IMR-90 (cell line): ENCODE measurements at regions not wholly inside any gene's neighbourhood (a gene's known extent, or its start where the extent isn't known, plus 50 kb on each side); places are given as distances from the start of the nearest gene placed in this dataset.

Experiments used
- ATAC-seq: fragments of 200-7000 bp; cut with Tn5 transposase; 2 replicates; pipeline ENCODE4 v1.9.1; 2020; ENCODE audit warnings: low read depth, mild to moderate bottlenecking, moderate library complexity
- BruUV-seq: library from RNA; stranded (reverse); fragments of 400-500 nt; replicated peaks from 2 replicates; lab custom pipeline; 2021; lab: Mats Ljungman, UMichigan
- CTCF ChIA-PET: fragments of 300-600 bp; formaldehyde crosslinking; extraction: SDS; loops from one replicate; lab custom pipeline; 2021; ENCODE audit warnings: antibody characterized with exemption; lab: Yijun Ruan, JAX
- POLR2A ChIA-PET: fragments of 300-600 bp; sonication (Branson Sonifier 250); formaldehyde crosslinking; loops from one replicate; lab custom pipeline; 2022; ENCODE audit warnings: antibody characterized with exemption; ENCODE audit not compliant: unreplicated experiment; lab: Charles Lee
- DNase-seq: peaks from one replicate; pipeline ENCODE4 v3.0.0; 2013
- H2AFZ ChIP-seq: replicated peaks from 2 replicates; pipeline ENCODE3; 2013; ENCODE audit warnings: low read length, mild to moderate bottlenecking; ENCODE audit not compliant: poor library complexity
- H2AK5ac ChIP-seq: 2 replicates; pipeline ENCODE4 v1.6.1; 2013; ENCODE audit warnings: low read depth, low read length, inconsistent platforms
- H2AK9ac ChIP-seq: replicated peaks from 2 replicates; pipeline ENCODE3; 2013; ENCODE audit warnings: mild to moderate bottlenecking, low read depth, low read length, moderate library complexity; ENCODE audit not compliant: poor library complexity
- H2BK120ac ChIP-seq: 2 replicates; pipeline ENCODE4 v1.6.1; 2013; ENCODE audit warnings: low read depth, low read length, inconsistent platforms
- H2BK15ac ChIP-seq: 3 replicates; pipeline ENCODE4 v1.6.1; 2013; ENCODE audit warnings: low read depth, low read length, inconsistent platforms
- H2BK20ac ChIP-seq: 2 replicates; pipeline ENCODE4 v1.6.1; 2013; ENCODE audit warnings: low read depth, mild to moderate bottlenecking, inconsistent platforms, low read length, moderate library complexity
- H2BK5ac ChIP-seq: 2 replicates; pipeline ENCODE4 v1.6.1; 2013; ENCODE audit warnings: mild to moderate bottlenecking, low read depth, low read length, inconsistent platforms; ENCODE audit not compliant: poor library complexity, severe bottlenecking
- H3K14ac ChIP-seq: replicated peaks from 2 replicates; pipeline ENCODE4 v1.6.1; 2013; ENCODE audit warnings: low read depth, low read length, inconsistent platforms
- H3K18ac ChIP-seq: 2 replicates; pipeline ENCODE4 v1.6.1; 2013; ENCODE audit warnings: low read depth, low read length, control low read depth
- H3K23ac ChIP-seq: 2 replicates; pipeline ENCODE4 v1.6.1; 2013; ENCODE audit warnings: low read depth, low read length, inconsistent platforms
- H3K27ac ChIP-seq: 2 replicates; pipeline ENCODE4 v1.5.1; 2013; ENCODE audit warnings: mild to moderate bottlenecking, control low read depth, low read length; ENCODE audit not compliant: insufficient read depth
- H3K27me3 ChIP-seq: 2 replicates; pipeline ENCODE4 v1.6.1; 2013; ENCODE audit warnings: low read length; ENCODE audit not compliant: control insufficient read depth, insufficient read depth
- H3K36me3 ChIP-seq: 2 replicates; pipeline ENCODE4 v1.6.1; 2013; ENCODE audit warnings: low read length, mixed read lengths; ENCODE audit not compliant: control insufficient read depth, insufficient read depth
- H3K4ac ChIP-seq: 2 replicates; pipeline ENCODE4 v1.6.1; 2013; ENCODE audit warnings: low read depth, low read length, inconsistent platforms
- H3K4me1 ChIP-seq: 2 replicates; pipeline ENCODE4 v1.6.1; 2013; ENCODE audit warnings: low read length, mixed read lengths; ENCODE audit not compliant: control insufficient read depth, insufficient read depth
- H3K4me2 ChIP-seq: 2 replicates; pipeline ENCODE4 v1.6.1; 2013; ENCODE audit warnings: low read depth, mild to moderate bottlenecking, control low read depth, low read length, moderate library complexity
- H3K4me3 ChIP-seq: 2 replicates; pipeline ENCODE4 v1.5.1; 2013; ENCODE audit warnings: low read depth, mild to moderate bottlenecking, control low read depth, low read length, moderate library complexity; ENCODE audit not compliant: insufficient read depth
- H3K56ac ChIP-seq: 2 replicates; pipeline ENCODE4 v1.6.1; 2013; ENCODE audit warnings: low read length, inconsistent platforms; ENCODE audit not compliant: insufficient read depth; ENCODE audit errors: extremely low read depth
- H3K79me1 ChIP-seq, 2 experiments: 2 replicates each; pipeline ENCODE4 v1.6.1; 2013; ENCODE audit warnings: low read length in 2 of 2, inconsistent platforms in 1 of 2, low read depth in 1 of 2
- H3K9ac ChIP-seq: 2 replicates; pipeline ENCODE4 v1.6.1; 2013; ENCODE audit warnings: low read depth, low read length, control low read depth
- H3K9me1 ChIP-seq: 2 replicates; pipeline ENCODE4 v1.6.1; 2013; ENCODE audit warnings: low read length, inconsistent platforms; ENCODE audit not compliant: insufficient read depth
- H3K9me3 ChIP-seq: 2 replicates; pipeline ENCODE4 v1.6.1; 2013; ENCODE audit warnings: low read length; ENCODE audit not compliant: control insufficient read depth, insufficient read depth
- H4K20me1 ChIP-seq: 2 replicates; pipeline ENCODE4 v1.6.1; 2013; ENCODE audit warnings: low read length, inconsistent platforms; ENCODE audit not compliant: insufficient read depth
- H4K5ac ChIP-seq: 2 replicates; pipeline ENCODE4 v1.6.1; 2013; ENCODE audit warnings: mild to moderate bottlenecking, low read depth, low read length, control low read depth
- H4K8ac ChIP-seq, 2 experiments: 2 replicates each; pipeline ENCODE4 v1.6.1; 2013; ENCODE audit warnings: low read depth in 2 of 2, low read length in 2 of 2, control low read depth in 1 of 2, inconsistent platforms in 1 of 2
- H4K91ac ChIP-seq: 2 replicates; pipeline ENCODE4 v1.6.1; 2013; ENCODE audit warnings: low read depth, low read length, inconsistent platforms; ENCODE audit not compliant: insufficient read depth
- BHLHE40 ChIP-seq: fragments of 150-350 bp; IDR thresholded peaks from 2 replicates; pipeline ENCODE4 v1.6.1; 2016; ENCODE audit warnings: mild to moderate bottlenecking, low read depth, low read length
- CHD1 ChIP-seq: IDR thresholded peaks from 2 replicates; pipeline ENCODE4 v1.6.1; 2012; ENCODE audit warnings: low read depth, low read length, improper control_type of control experiment
- MXI1 ChIP-seq: IDR thresholded peaks from 2 replicates; pipeline ENCODE4 v1.6.1; 2012; ENCODE audit warnings: low read depth, mild to moderate bottlenecking, low read length, moderate library complexity, borderline replicate concordance
- NFE2L2 ChIP-seq: fragments of 150-350 bp; IDR thresholded peaks from 2 replicates; pipeline ENCODE4 v1.6.1; 2016; ENCODE audit warnings: low read depth, mild to moderate bottlenecking, low read length
- POLR2A ChIP-seq: IDR thresholded peaks from 2 replicates; pipeline ENCODE4 v1.6.1; 2012; ENCODE audit warnings: mild to moderate bottlenecking, low read depth, low read length
- RCOR1 ChIP-seq: IDR thresholded peaks from 2 replicates; pipeline ENCODE4 v1.6.1; 2012; ENCODE audit warnings: mild to moderate bottlenecking, low read length, improper control_type of control experiment; ENCODE audit not compliant: insufficient replicate concordance
- WGBS, 2 experiments: methylation state at CpG; one replicate each; pipeline versions ENCODE4 v1.1.5 to v1.1.7; 2013; ENCODE audit warnings: missing lambda C conversion rate in 2 of 2; ENCODE audit not compliant: insufficient read length in 1 of 2; ENCODE audit errors: extremely low coverage in 2 of 2; 5-methylcytosine and 5-hydroxymethylcytosine counted together
- dilution Hi-C: fragments of 300-500 bp; cut with HindIII; formaldehyde crosslinking; loops from one replicate; pipeline ENCODE4 v1.14.3; 2018; ENCODE audit warnings: low sequenced_read_pairs; ENCODE audit not compliant: unreplicated experiment
- in situ Hi-C: fragments of 300-500 bp; cut with MboI; formaldehyde crosslinking; loops from 3 replicates; pipeline ENCODE4 v1.14.3; 2019; ENCODE audit warnings: low sequenced_read_pairs, inconsistent platforms, mixed read lengths
- intact Hi-C: fragments of 100-400 bp; cut with micrococcal nuclease; formaldehyde crosslinking; loops from 2 replicates; pipeline ENCODE4 v1.10.0; 2022
- TF ChIP-seq, protein P1 (sequence below): fragments of 150-350 bp; IDR thresholded peaks from 2 replicates; pipeline ENCODE4 v1.6.1; 2017; ENCODE audit warnings: mild to moderate bottlenecking, antibody characterized with exemption, low read length, low read depth
- TF ChIP-seq, protein P2 (sequence below): conservative IDR thresholded peaks from 2 replicates; pipeline ENCODE4 v1.5.1; 2012; ENCODE audit warnings: mild to moderate bottlenecking, low read depth, low read length, improper control_type of control experiment

DNA sequence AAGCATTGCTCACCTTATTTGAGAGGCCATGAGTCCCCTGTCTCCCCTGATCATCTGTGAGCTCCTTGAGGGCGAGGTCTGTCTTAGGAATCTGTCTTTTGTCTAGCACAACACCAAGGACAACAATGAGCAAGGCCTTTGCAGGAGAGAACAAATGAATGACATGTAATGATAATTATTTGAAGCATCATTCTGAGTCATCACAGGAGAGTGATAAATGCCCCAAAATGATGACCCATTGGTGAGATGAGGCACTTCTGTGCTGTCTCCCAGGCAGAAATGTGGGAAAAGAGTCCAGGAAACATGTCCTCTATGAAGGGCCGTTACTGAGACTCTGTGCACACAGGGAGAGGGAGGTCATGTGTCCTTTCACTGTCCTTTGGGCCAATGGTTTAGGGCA is 105.2 kb upstream of the LRFN2 start:
- Histone ChIP-seq H2AK5ac (no peak overlapping the region), H3K4me3 (no peak overlapping the region), H2BK120ac (no peak overlapping the region), H2BK5ac (no peak overlapping the region), H3K4me1 (no peaks in the 10 kb centered on the region), H3K9ac (no peak overlapping the region), H3K23ac (no peak overlapping the region), H3K36me3 (no peaks in the 10 kb centered on the region), H3K9me3 (no peaks in the 10 kb centered on the region), H3K14ac (no peak overlapping the region), H3K9me1 (no peaks in the 10 kb centered on the region; the same call in 1 of the 2 replicates), H3K4ac (no peak overlapping the region), H2AFZ (no peak overlapping the region), H3K27ac (no peak overlapping the region), H3K56ac (no peak overlapping the region), H3K27me3 (no peaks in the 10 kb centered on the region), H3K4me2 (no peak overlapping the region), H4K8ac (no peak overlapping the region), H2BK20ac (no peak overlapping the region), H2BK15ac (no peak overlapping the region), H4K5ac (no peak overlapping the region), H2AK9ac (no peak overlapping the region), H3K79me1 (no peaks in the 10 kb centered on the region), H3K18ac (no peak overlapping the region), H4K20me1 (no peaks in the 10 kb centered on the region), H4K91ac (no peak overlapping the region)
- dilution Hi-C loops, result no loop called here
- POLR2A ChIA-PET, result no interaction called here
- in situ Hi-C loops, result no loop called here
- intact Hi-C loops, result no loop called here
- BruUV-seq, result no TSS peak
- ATAC-seq (no peak), DNase-seq (no peak)
- CTCF ChIA-PET, result no interaction called here
- WGBS, 2 experiments, result no CpG with 5 or more reads among the region's 2 CpGs
- no peak for TF ChIP-seq MXI1
- no peak for TF ChIP-seq BHLHE40
- TF ChIP-seq NFE2L2, result no peak
- TF ChIP-seq CHD1, result no peak
- TF ChIP-seq, protein P1, sequence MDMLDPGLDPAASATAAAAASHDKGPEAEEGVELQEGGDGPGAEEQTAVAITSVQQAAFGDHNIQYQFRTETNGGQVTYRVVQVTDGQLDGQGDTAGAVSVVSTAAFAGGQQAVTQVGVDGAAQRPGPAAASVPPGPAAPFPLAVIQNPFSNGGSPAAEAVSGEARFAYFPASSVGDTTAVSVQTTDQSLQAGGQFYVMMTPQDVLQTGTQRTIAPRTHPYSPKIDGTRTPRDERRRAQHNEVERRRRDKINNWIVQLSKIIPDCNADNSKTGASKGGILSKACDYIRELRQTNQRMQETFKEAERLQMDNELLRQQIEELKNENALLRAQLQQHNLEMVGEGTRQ, result no peak
- TF ChIP-seq RCOR1, result no peak
- no peak for TF ChIP-seq POLR2A
- TF ChIP-seq, protein P2, sequence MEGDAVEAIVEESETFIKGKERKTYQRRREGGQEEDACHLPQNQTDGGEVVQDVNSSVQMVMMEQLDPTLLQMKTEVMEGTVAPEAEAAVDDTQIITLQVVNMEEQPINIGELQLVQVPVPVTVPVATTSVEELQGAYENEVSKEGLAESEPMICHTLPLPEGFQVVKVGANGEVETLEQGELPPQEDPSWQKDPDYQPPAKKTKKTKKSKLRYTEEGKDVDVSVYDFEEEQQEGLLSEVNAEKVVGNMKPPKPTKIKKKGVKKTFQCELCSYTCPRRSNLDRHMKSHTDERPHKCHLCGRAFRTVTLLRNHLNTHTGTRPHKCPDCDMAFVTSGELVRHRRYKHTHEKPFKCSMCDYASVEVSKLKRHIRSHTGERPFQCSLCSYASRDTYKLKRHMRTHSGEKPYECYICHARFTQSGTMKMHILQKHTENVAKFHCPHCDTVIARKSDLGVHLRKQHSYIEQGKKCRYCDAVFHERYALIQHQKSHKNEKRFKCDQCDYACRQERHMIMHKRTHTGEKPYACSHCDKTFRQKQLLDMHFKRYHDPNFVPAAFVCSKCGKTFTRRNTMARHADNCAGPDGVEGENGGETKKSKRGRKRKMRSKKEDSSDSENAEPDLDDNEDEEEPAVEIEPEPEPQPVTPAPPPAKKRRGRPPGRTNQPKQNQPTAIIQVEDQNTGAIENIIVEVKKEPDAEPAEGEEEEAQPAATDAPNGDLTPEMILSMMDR, result no peak
